KG1 (cell line): ENCODE measurements at regions not wholly inside any gene's neighbourhood (a gene's known extent, or its start where the extent isn't known, plus 50 kb on each side); places are given as distances from the start of the nearest gene placed in this dataset.
"Not testable (repeated sequence)": the region's sequence is repeated elsewhere in the genome, so short reads cannot be mapped to it uniquely, and the experiment has no call there.

ENCODE experiments used
- DNase-seq: peaks from one replicate; lab custom pipeline; 2025; lab: John Stamatoyannopoulos, UW

DNA sequence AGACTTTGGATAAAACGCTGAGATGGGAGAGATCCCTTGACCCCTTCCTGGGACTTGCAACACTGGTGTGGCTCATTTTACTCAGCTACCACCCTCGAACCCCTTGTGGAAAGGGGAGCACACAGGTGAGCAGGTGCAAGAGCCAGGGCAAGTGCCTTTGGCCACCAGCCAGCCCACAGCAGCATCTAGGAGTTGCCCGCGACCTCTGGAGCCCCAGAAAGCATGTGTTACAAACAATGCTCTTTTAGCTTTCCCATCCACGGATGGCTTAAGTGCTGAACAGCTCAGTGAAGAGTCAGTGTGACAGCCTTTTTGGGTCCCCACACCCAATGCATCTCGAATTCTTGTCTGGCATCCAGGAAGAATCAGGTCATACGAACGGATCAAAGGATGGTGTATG is 197.8 kb downstream of the MEMO1 start:
- no peak for DNase-seq

DNA sequence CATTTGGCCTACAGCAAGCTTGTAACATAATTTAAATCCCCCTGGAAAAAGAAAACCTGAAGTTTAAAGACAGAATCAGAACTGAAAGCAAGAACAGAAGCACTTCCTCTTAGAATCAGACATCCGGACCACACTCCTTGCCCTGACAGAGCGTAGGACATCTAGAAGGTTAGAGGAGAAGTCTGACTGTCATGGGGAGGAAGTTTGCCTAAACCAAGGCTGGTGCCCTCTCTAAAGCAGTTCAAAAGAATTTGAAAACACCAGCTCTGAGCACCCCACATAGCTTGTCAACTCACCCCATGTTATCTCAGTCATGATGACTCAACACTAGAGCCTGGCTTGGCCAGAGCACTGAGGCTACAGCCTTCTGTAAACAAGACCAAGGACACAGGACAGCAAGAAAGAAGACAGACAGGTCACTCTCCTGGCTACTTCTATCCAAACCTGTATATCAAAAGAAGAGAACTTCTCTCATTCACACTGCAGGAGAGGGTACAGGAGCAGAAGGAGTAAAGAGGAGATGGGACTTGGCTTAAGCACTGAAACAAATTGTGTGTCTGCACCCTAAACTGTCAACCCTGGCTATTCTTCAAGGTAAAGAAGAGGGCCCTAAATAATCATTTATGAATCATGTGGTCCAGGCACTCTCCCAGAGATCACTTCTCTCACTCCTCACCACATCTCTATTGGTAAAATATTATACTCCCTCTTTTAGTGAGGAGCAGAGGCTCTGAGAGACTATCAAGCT is 198.6 kb downstream of the MEMO1 start:
- DNase-seq = no peak

DNA sequence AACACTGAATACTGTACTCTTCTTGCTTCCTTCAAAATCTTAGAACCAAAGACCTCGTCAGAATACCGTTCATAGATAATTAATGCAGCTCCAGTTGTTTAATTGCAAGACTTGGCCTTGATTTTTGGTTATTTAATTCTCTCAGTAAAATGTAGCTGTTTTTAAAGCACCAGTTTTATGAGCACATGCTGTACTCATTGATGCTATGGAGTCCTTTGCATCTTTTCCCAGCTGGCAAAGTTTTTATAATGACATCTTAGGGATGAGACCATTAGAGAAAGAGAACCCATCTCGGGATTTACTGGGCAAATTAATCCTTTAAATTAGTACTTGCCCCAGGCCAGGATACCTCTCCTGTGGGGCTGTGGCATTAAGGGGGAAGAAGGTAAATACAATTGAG is 199.3 kb downstream of the MEMO1 start:
- DNase-seq = no peak

DNA sequence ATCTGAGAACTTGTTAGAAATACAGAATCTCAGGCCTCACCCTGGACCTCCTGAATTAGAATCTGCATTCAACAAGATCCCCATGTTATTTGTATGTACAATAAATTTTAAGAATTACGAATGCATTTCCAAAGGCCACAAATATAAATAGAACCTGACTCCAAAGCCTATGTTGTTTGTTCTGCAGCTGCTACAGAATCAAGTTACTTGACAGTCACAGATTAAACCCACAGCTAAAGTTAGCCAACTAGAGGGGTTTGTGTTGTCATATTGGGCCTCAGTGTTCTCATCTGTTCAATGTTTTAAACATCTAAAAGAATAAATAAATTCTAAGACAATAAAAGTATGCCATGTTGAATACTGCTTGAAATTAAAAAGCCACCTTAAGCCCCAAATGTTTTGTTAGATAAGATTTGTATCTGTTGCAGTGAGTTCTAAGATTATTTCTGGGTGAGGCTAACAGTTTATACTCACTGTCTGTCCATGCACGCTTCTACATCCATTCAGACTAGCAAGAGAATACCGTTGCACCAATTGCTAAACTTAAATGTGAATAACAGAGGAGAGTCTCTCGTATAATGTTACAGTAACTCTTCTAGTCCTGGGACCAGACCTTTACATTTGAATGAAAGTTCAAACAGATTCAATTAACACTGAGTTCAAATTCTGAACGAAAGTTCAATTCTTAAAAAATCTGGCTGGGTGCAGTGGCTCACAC is 200.4 kb downstream of the MEMO1 start:
- DNase-seq = no peak

DNA sequence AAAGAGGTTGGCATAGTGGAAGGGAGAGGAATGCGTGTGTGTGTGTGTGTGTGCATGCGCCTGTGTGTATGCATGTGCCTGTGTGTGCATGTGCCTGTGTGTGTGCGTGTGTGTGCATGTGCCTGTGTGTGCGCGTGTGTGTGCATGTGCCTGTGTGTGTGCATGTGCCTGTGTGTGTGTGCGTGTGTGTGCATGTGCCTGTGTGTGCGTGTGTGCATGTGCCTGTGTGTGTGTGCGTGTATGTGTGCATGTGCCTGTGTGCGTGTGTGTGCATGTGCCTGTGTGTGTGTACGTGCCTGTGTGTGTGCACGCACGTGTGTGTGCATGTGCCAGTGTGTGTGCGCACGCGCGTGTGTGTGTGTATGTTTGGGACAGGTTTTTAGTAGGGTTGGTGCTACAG is 205.1 kb downstream of the MEMO1 start:
- no peak for DNase-seq

DNA sequence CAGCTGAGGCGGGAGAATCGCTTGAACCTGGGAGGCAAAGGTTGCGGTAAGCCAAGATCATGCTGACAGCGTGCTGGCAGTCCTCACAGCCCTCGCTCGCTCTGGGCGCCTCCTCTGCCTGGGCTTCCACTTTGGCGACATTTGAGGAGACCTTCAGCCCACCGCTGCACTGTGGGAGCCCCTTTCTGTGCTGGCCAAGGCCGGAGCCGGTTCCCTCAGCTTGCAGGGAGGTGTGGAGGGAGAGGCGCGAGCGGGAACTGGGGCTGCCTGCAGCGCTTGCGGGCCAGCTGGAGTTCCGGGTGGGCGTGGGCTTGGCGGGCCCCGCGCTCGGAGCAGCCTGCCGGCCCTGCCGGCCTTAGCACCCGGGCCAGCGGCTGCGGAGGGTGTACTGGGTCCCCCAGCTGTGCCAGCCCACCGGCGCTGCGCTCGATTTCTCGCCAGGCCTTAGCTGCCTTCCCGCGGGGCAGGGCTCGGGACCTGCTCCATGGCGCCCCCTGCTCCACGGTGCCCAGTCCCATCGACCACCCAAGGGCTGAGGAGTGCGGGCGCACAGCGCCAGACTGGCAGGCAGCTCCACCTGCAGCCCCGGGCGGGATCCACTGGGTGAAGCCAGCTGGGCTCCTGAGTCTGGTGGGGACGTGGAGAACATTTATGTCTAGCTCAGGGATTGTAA is 207.2 kb downstream of the MEMO1 start:
- not testable (repeated sequence) for DNase-seq

DNA sequence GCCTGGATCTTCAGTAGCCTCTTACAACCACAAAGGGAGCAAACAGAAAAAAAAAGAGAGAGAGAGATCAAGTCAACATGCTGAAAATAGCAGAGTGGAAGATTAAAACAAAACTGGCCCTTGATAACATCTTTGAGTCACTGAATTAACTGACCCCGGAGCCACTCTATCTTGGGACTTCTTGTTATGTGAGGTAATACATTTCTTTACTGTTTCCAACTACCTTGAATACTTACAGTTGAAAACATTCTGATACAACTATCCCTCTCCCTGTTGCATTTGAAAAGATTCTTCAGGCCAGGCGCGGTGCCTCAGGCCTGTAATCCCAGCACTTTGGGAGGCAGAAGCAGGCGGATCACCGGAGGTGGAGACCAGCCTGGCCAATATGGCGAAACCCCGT is 208.1 kb downstream of the MEMO1 start:
- no peak for DNase-seq

DNA sequence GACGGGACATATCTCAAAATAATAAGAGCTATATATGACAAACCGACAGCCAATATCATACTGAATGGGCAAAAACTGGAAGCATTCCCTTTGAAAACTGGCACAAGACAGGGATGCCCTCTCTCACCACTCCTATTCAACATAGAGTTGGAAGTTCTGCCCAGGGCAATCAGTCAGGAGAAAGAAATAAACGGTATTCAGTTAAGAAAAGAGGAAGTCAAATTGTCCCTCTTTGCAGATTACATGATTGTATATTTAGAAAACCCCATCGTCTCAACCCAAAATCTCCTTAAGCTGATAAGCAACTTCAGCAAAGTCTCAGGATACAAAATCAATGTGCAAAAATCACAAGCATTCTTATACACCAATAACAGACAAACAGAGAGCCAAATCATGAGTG is 211.5 kb downstream of the MEMO1 start:
- not testable (repeated sequence) for DNase-seq

DNA sequence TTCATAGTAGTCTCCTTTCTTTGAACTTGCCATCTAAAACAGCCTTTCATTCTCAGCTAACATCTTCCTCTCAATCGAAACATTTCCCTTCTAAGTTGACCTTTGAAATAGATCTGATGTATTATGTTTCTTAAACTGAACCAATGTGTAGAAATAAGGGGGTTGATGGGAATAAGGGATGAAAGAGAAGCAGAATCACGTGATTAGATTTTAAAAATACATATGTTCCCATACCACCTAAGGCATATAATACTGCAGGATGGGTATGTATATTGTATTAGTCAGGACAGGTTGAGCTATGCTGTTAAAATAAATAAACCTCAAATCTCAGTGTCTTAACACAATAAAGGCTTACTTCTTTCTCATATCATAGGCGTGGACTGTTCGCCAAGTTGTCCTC is 207.5 kb upstream of the SRD5A2 start:
- DNase-seq = no peak

DNA sequence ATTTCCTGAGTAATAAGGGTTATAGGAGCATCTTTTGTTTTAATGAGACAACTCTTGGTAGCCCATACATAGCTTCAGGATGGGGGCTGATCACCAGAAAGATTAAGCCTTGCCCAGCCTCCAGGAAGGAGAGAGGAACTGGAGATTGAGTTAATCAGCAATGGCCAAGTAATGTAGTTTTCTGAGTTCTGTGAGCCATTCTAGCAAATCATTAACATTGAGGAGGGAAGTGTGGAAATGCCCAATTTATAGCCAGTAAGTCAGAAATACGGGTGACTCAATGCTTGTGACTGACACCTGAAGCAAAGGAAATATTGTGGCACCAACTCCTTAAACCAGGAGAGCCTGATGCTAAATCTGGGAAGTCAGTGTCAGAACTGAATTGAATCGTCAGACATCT is 205.1 kb upstream of the SRD5A2 start:
- DNase-seq = no peak

DNA sequence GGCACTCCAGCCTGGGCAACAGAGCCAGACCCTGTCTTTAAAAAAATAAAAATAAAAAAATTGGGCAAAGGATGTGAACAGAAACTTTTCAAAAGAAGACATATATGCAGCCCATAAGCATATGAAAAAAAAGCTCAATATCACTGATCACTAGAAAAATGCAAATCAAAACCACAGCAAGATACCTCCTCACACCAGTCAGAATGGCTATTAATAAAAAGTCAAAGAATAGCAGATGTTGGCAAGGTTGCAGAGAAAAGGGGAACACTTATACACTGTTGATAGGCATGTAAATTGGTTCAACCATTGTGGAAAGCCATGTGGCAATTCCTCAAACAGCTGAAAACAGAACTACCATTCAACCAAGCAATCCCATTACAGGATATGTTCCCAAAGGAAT is 204.1 kb upstream of the SRD5A2 start:
- DNase-seq = no peak

DNA sequence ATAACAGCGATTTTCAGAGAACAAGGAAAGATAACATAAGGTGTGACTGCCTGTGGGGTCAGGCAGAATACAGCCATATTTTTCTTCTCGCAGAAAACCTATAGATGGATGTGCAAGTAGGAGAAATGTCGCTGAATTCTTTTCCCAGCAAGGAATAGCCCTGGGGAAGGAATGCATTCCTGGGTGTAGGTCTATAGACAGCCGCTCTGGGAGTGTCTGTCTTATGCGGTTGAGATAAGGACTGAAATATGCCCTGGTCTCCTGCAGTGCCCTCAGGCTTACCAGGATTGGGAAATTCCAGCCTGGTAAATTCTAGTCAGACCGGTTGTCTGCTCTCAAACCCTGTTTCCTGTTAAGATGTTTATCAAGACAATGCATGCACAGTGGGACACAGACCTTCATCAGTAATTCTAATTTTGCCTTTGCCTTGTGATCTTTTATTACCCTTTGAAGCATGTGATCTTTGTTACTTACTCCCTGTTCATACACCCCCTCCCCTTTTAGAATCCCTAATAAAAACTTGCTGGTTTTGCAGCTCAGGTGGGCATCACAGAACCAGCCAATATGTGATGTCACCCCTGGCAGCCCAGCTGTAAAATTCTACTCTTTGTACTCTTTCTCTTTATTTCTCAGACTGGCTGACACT is 202.8 kb upstream of the SRD5A2 start:
- DNase-seq = not testable (repeated sequence)

DNA sequence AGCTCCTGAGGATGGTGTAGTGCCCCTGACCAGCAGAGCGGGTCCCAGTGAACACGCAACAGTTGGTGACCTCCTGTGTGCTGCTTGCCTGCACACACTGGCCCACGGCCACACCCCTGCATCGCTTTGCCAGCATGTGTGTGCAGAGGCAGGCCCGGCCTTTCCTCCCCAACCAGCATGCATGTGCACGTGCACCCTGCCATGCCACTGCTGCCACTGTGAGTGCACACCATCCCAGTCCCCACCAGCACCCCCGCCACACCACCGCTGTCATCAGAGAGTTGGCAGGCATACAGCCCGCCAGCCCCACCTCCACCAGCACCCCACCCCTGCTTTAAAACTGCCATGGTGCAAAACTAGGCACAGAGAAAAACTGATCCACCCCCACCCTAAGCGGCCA is 197.4 kb upstream of the SRD5A2 start:
- no peak for DNase-seq

DNA sequence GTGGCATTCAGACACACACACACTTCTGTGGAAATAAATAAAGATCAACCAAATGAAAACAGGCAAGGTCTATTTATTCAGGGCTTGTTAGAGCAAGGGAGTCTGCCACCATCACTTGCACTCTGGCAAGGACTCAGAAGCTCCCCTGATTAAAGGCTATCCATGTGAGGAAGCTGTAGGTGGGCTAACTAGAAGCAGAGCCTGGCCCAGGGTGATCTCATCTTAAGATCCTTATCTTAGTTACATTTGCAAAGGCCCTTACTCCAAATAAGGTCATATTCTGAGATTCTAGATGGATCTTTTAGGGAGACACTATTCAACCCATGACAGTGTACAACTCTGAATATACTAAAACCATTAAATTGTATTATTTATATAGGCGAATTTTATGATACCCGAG is 190.0 kb upstream of the SRD5A2 start:
- DNase-seq = no peak

DNA sequence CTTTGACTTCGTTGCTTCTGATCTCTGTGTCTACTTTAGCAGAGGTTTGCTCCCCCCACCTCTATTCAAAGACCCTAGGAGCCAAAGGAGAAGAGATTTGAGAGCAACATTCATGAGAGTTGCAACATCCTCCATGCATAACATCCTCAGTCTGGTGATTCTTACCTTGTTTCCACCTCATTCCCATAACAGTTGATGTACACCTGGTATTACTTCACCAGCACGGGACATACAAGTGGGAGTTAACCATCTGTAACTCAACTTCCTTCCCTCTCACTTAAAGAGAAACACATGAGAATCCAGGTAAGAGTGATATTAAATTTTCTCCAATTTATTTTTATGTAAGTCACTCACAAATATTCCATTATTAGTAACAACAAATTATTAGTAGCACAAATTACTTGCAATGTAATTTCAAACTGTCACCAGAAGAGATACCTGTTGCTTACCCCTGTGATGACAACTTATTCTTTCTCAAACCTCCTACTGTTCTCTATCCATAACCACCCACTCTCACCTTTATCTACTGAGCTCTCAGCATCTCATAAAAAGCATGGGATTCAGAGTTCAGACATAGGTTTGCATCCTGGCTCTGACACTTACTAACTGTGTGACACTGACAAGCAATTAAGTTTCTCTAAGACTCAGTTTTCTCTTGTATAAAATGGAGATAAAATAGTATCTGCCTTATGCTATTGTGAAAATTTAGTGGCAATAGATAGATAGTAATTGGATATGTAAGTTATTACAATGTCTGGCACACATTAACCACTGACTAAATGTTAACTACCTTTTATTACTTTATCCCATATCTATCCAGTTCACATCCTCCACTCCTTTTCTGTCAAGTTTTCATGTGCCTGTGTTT is 184.6 kb upstream of the SRD5A2 start:
- no peak for DNase-seq

DNA sequence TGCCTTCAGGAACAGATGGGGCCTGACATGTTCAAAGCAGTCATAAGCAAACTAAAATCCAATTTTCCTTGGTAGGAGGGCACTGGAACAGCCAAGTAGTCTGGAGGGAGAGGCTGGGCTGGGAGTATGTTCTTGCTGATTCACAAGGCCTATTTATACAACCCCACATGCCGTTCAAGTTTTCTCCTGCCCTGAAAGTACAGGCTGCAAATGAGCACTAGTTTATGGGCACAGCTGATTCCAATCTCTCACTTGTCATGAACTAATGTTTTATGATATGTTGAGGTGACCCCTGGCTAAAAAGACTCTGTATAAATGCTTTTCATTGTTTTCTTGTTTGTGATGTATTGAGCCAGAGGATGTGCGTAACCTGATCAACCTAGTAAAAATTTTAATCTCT is 183.4 kb upstream of the SRD5A2 start:
- no peak for DNase-seq

DNA sequence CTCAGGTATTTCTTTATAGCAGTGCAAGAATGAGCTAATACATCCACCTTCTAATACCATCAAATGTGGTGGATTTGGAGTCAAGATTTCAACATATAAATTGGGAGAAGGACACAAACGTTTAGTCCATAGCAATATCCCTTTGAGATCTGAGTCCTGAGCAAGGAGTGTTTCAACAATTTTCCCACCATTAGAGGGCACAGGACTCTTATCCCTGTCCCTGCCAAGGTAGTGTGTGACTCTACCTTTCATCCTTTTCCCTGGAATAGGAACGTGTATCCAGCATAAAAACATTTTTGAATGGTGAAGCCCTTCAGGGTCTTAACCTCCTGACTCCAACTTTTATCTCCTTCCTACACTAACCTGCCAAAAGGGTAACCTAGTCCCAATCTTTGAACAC is 181.3 kb upstream of the SRD5A2 start:
- no peak for DNase-seq

DNA sequence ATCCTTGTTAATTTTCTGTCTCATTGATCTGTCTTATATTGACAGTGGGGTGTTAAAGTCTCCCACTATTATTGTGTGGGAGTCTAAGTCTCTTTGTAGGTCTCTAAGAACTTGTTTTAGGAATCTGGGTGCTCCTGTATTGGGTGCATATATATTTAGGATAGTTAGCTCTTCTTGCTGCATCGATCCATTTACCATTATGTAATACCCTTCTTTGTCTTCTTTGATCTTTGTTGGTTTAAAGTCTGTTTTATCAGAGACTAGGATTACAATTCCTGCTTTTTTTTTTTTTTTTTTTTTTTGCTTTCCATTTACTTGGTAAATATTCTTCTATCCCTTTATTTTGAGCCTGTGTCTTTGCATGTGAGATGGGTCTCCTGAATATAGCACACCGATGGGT is 176.6 kb upstream of the SRD5A2 start:
- DNase-seq = not testable (repeated sequence)

DNA sequence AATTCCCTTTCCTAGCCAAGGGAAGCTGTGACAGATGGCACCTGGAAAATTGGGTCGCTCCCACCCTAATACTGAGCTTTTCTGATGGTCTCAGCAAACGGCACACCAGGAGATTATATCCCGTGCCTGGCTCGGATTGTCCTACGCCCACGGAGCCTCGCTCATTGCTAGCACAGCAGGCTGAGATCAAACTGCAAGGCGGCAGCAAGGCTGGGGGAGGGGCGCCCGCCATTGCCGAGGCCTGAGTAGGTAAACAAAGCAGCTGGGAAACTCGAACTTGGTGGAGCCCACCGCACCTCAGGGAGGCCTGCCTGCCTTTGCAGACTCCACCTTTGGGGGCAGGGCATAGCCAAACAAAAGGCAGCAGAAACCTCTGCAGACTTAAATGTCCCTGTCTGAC is 168.0 kb upstream of the SRD5A2 start:
- DNase-seq = not testable (repeated sequence)

DNA sequence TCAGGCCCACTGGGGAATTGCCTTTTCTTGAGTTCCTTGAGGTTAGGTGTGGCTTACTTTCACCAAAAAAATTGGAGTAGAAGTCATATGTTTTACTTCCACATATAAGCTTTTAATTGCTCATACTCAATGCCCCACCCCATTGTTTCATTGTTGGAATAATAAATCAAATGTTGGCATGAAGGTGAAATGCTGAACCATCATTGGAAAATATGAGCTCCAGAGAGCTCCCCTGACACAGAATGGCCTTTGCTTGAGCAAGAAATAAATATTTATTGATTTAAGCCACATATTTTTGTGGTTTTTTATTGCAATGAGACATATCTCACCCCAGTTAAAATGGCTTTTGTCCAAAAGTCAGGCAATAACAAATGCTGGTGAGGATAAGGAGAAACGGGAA is 167.3 kb upstream of the SRD5A2 start:
- no peak for DNase-seq

DNA sequence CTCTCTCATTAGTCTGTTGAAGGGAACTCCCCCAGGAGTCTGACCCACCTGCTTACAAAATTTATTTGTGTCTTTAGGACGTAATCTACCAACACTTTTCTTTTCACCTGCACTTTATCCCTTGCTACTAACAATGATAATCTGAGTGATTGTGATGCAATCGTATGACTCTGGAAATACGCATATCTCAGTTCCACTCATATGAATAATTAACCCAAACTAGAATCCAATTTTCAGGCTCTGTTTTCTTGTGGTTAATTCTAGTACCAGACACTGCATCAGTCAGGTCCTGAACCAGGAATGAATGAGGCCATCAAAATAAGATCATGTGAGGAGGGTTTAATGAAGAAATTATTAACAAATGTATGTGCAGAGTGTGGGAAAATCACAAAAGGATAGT is 158.4 kb upstream of the SRD5A2 start:
- no peak for DNase-seq
